ENCODE measurements at regions not wholly inside any gene's neighbourhood (a gene's known extent, or its start where the extent isn't known, plus 50 kb on each side); places are given as distances from the start of the nearest gene placed in this dataset.

- no peak for TF ChIP-seq CTCF (IDR thresholded peaks at IDR 0.05; ENCODE audit: insufficient read depth, low read depth, low read length)
- no peak for TF ChIP-seq EZH2 (IDR thresholded peaks at IDR 0.05; ENCODE audit: insufficient read depth, low read length)
Observed at GRCh38 chr12:84270470-84271140, 642.0 kb downstream of the SLC6A15 start.

Data from astrocyte (in vitro differentiated cells and primary cell).